GM21447 (cell line): ENCODE measurements at regions not wholly inside any gene's neighbourhood (a gene's known extent, or its start where the extent isn't known, plus 50 kb on each side); places are given as distances from the start of the nearest gene placed in this dataset.

Source experiments
- ATAC-seq: cut with Tn5 transposase; IDR thresholded peaks from one replicate; pipeline ENCODE4 v1.9.1; 2021; ENCODE audit not compliant: unreplicated experiment

- no peak for ATAC-seq
These were observed 456.0 kb upstream of the FAM241A start for GRCh38 chr4:111689214-111689613.

GRCh38 chr4:111689731-111690130 is 455.5 kb upstream of the FAM241A start:
- no peak for ATAC-seq

GRCh38 chr4:111693758-111694157 is 451.5 kb upstream of the FAM241A start:
- ATAC-seq: no peak

- no peak for ATAC-seq
These were observed 449.6 kb upstream of the FAM241A start for GRCh38 chr4:111695677-111696076.

GRCh38 chr4:111696505-111696904 is 448.7 kb upstream of the FAM241A start:
- ATAC-seq: no peak

GRCh38 chr4:111697176-111697942 is 447.9 kb upstream of the FAM241A start:
- ATAC-seq: no peak

GRCh38 chr4:111698361-111698760 is 446.9 kb upstream of the FAM241A start:
- ATAC-seq: no peak

GRCh38 chr4:111699165-111699564 is 446.1 kb upstream of the FAM241A start:
- ATAC-seq: no peak

GRCh38 chr4:111701102-111701501 is 444.2 kb upstream of the FAM241A start:
- ATAC-seq: no peak

GRCh38 chr4:111707491-111707890 is 437.8 kb upstream of the FAM241A start:
- ATAC-seq: no peak

GRCh38 chr4:111712093-111712677 is 433.1 kb upstream of the FAM241A start:
- no peak for ATAC-seq

- no peak for ATAC-seq
These were observed 432.0 kb upstream of the FAM241A start for GRCh38 chr4:111713276-111713675.

GRCh38 chr4:111717921-111718320 is 427.3 kb upstream of the FAM241A start:
- no peak for ATAC-seq

GRCh38 chr4:111718763-111719559 is 426.3 kb upstream of the FAM241A start:
- no peak for ATAC-seq

GRCh38 chr4:111720866-111721265 is 424.4 kb upstream of the FAM241A start:
- ATAC-seq: no peak

- ATAC-seq: no peak
These were observed 423.0 kb upstream of the FAM241A start for GRCh38 chr4:111722213-111722720.

GRCh38 chr4:111736516-111736915 is 408.7 kb upstream of the FAM241A start:
- ATAC-seq: no peak

- ATAC-seq: no peak
These were observed 400.4 kb upstream of the FAM241A start for GRCh38 chr4:111744847-111745246.

GRCh38 chr4:111748157-111748556 is 397.1 kb upstream of the FAM241A start:
- no peak for ATAC-seq

GRCh38 chr4:111754003-111754402 is 391.3 kb upstream of the FAM241A start:
- ATAC-seq: no peak

- ATAC-seq: no peak
These were observed 389.7 kb upstream of the FAM241A start for GRCh38 chr4:111755571-111755970.

- no peak for ATAC-seq
These were observed 383.7 kb upstream of the FAM241A start for GRCh38 chr4:111761531-111761930.
